T-cell (primary cell): ENCODE measurements at regions not wholly inside any gene's neighbourhood (a gene's known extent, or its start where the extent isn't known, plus 50 kb on each side); places are given as distances from the start of the nearest gene placed in this dataset.

ENCODE experiments used
- ATAC-seq, 4 experiments: fragments of 200-7000 bp in 3 of 4; fragments of 150-1000 bp in 1 of 4; cut with Tn5 transposase; replicated peaks in 1 of 4; 1 replicate in 3 of 4; 2 replicates in 1 of 4; pipeline ENCODE4 v1.10.0; 2021; ENCODE audit warnings: moderate library complexity in 3 of 4, mild to moderate bottlenecking in 2 of 4, moderate number of reproducible peaks in 1 of 4
- CTCF ChIA-PET, 2 donors: fragments of 300-600 bp; sonication (Branson Sonifier 250); formaldehyde crosslinking; loops; one replicate each; lab custom pipeline; 2022; ENCODE audit warnings: antibody characterized with exemption in 2 of 2; lab: Charles Lee
- POLR2A ChIA-PET, 2 donors: fragments of 300-600 bp; sonication (Branson Sonifier 250); formaldehyde crosslinking; loops; one replicate each; lab custom pipeline; 2022; ENCODE audit warnings: antibody characterized with exemption in 2 of 2; lab: Charles Lee
- DNase-seq, 35 experiments: peaks; one replicate each; pipeline versions ENCODE4 v3.0.0 to v3.0.0-alpha.2; 2013 to 2023
- H3K27ac ChIP-seq: one replicate; pipeline ENCODE4 v1.5.1; 2013; ENCODE audit warnings: low read length
- H3K27me3 ChIP-seq, 2 experiments: replicated peaks in 1 of 2; 1 replicate in 1 of 2; 2 replicates in 1 of 2; pipeline versions ENCODE4 v1.6.1 to v1.7.0; 2013; ENCODE audit warnings: low read length in 1 of 2, mixed read lengths in 1 of 2; ENCODE audit not compliant: control insufficient read depth in 2 of 2, insufficient read depth in 2 of 2; ENCODE audit errors: extremely low read depth in 1 of 2
- H3K36me3 ChIP-seq, 2 donors: 1 replicate in 1 of 2; 2 replicates in 1 of 2; pipeline versions ENCODE4 v1.6.1 to v1.7.0; 2013; ENCODE audit warnings: low read length in 1 of 2; ENCODE audit not compliant: control insufficient read depth in 2 of 2, insufficient read depth in 1 of 2; ENCODE audit errors: extremely low read depth in 1 of 2
- H3K4me1 ChIP-seq, 2 experiments: 1 replicate in 1 of 2; 2 replicates in 1 of 2; pipeline versions ENCODE4 v1.6.1 to v1.7.0; 2013; ENCODE audit warnings: low read length in 2 of 2, mixed read lengths in 1 of 2; ENCODE audit not compliant: insufficient read depth in 2 of 2, control insufficient read depth in 1 of 2; ENCODE audit errors: extremely low read depth in 1 of 2
- H3K4me3 ChIP-seq, 2 donors: 1 replicate in 1 of 2; 2 replicates in 1 of 2; pipeline versions ENCODE4 v1.5.1 to v1.7.0; 2013; ENCODE audit warnings: mild to moderate bottlenecking in 2 of 2, low read length in 1 of 2, moderate library complexity in 1 of 2; ENCODE audit not compliant: control insufficient read depth in 1 of 2; ENCODE audit errors: extremely low read depth in 1 of 2
- H3K9me3 ChIP-seq: 2 replicates; pipeline ENCODE4 v1.7.0; 2013
- H3K27ac Mint-ChIP-seq, 2 donors: one replicate each; pipeline ENCODE4 v1.8.0; 2020 to 2021; ENCODE audit warnings: mild to moderate bottlenecking in 2 of 2, mixed read lengths in 2 of 2
- H3K27me3 Mint-ChIP-seq, 2 donors: one replicate each; pipeline ENCODE4 v1.8.0; 2021 to 2022; ENCODE audit warnings: mixed read lengths in 2 of 2
- H3K36me3 Mint-ChIP-seq: one replicate; pipeline ENCODE4 v1.8.0; 2021; ENCODE audit warnings: mixed read lengths
- H3K4me1 Mint-ChIP-seq, 3 donors: one replicate each; pipeline ENCODE4 v1.8.0; 2020 to 2022; ENCODE audit warnings: mixed read lengths in 3 of 3, mild to moderate bottlenecking in 1 of 3
- H3K4me3 Mint-ChIP-seq, 3 donors: one replicate each; pipeline ENCODE4 v1.8.0; 2020 to 2022; ENCODE audit warnings: mild to moderate bottlenecking in 3 of 3, mixed read lengths in 3 of 3, moderate library complexity in 3 of 3
- H3K9me3 Mint-ChIP-seq, 3 donors: one replicate each; pipeline ENCODE4 v1.8.0; 2020 to 2022; ENCODE audit warnings: mixed read lengths in 3 of 3
- WGBS: methylation state at CpG from one replicate; pipeline ENCODE4 v1.1.5; 2013; ENCODE audit warnings: missing lambda C conversion rate; ENCODE audit not compliant: insufficient coverage; 5-methylcytosine and 5-hydroxymethylcytosine counted together

GRCh38 chr5:101430551-101430950 lies 527.5 kb upstream of the ST8SIA4 start:
- Histone ChIP-seq H3K4me3 (no peak overlapping the region), H3K36me3 (no peaks in the 10 kb centered on the region), H3K9me3 (no peaks in the 10 kb centered on the region), H3K4me1 (no peaks in the 10 kb centered on the region), H3K27ac (no peak overlapping the region), H3K27me3 (no peaks in the 10 kb centered on the region)
- Mint-ChIP-seq H3K4me1 (no peaks in the 10 kb centered on the region), H3K27me3 (no peaks in the 10 kb centered on the region), H3K36me3 (no peaks in the 10 kb centered on the region), H3K27ac (no peak overlapping the region), H3K4me3 (no peak overlapping the region), H3K9me3 (peaks cover 0 to 5% (median 0%) of the 10 kb centered on the region in 3 donors)
- ChIA-PET CTCF (interaction anchor here in 1 of 2 donors (0.6 kb wide), 1 partner anchor 238 kb away, joined by 3 read pairs; no protein-coding TSS in a partner anchor), POLR2A (no interaction called here)
- DNase-seq, result no peak
- no CpG with 5 or more reads among the region's 2 CpGs for WGBS
- no peak for ATAC-seq

- Histone ChIP-seq H3K9me3 (no peaks in the 10 kb centered on the region), H3K4me3 (no peak overlapping the region), H3K27ac (no peak overlapping the region), H3K4me1 (no peaks in the 10 kb centered on the region), H3K27me3 (no peaks in the 10 kb centered on the region), H3K36me3 (no peaks in the 10 kb centered on the region)
- CTCF ChIA-PET, result no interaction called here
- POLR2A ChIA-PET, result no interaction called here
- no peaks in the 10 kb centered on the region for H3K27me3 Mint-ChIP-seq
- no peak overlapping the region for H3K4me3 Mint-ChIP-seq
- H3K9me3 Mint-ChIP-seq, result peaks cover 0 to 5% (median 0%) of the 10 kb centered on the region in 3 donors
- no peaks in the 10 kb centered on the region for H3K36me3 Mint-ChIP-seq
- no peak for DNase-seq
- ATAC-seq, result no peak
- H3K27ac Mint-ChIP-seq, result no peak overlapping the region
- no CpG with 5 or more reads among the region's 1 CpG for WGBS
- no peaks in the 10 kb centered on the region for H3K4me1 Mint-ChIP-seq
These were observed 526.2 kb upstream of the ST8SIA4 start for GRCh38 chr5:101429241-101429640.

GRCh38 chr5:101425339-101425859 lies 522.3 kb upstream of the ST8SIA4 start:
- Mint-ChIP-seq H3K27ac (no peak overlapping the region), H3K9me3 (peaks cover 0 to 2% (median 0%) of the 10 kb centered on the region in 3 donors), H3K36me3 (no peaks in the 10 kb centered on the region), H3K4me1 (no peaks in the 10 kb centered on the region), H3K27me3 (no peaks in the 10 kb centered on the region), H3K4me3 (no peak overlapping the region)
- no peaks in the 10 kb centered on the region for H3K36me3 ChIP-seq
- DNase-seq, result no peak
- no CpG with 5 or more reads among the region's 2 CpGs for WGBS
- H3K4me1 ChIP-seq, result no peaks in the 10 kb centered on the region
- no peaks in the 10 kb centered on the region for H3K27me3 ChIP-seq
- ATAC-seq, result no peak
- H3K9me3 ChIP-seq, result no peaks in the 10 kb centered on the region
- ChIA-PET POLR2A (no interaction called here), CTCF (no interaction called here)
- no peak overlapping the region for H3K27ac ChIP-seq
- H3K4me3 ChIP-seq, result no peak overlapping the region

GRCh38 chr5:101424530-101425175 lies 521.6 kb upstream of the ST8SIA4 start:
- H3K4me1 ChIP-seq, result no peaks in the 10 kb centered on the region
- POLR2A ChIA-PET, result no interaction called here
- DNase-seq, result no peak

GRCh38 chr5:101418713-101419118 lies 515.6 kb upstream of the ST8SIA4 start:
- CTCF ChIA-PET, result no interaction called here
- Histone ChIP-seq H3K4me1 (no peaks in the 10 kb centered on the region), H3K4me3 (no peak overlapping the region), H3K9me3 (no peaks in the 10 kb centered on the region), H3K27me3 (no peaks in the 10 kb centered on the region), H3K27ac (no peak overlapping the region), H3K36me3 (no peaks in the 10 kb centered on the region)
- Mint-ChIP-seq H3K27me3 (no peaks in the 10 kb centered on the region), H3K4me3 (no peak overlapping the region), H3K9me3 (no peaks in the 10 kb centered on the region), H3K4me1 (no peaks in the 10 kb centered on the region), H3K27ac (no peak overlapping the region), H3K36me3 (no peaks in the 10 kb centered on the region)
- POLR2A ChIA-PET, result no interaction called here
- WGBS, result no CpG with 5 or more reads among the region's 1 CpG
- no peak for ATAC-seq
- DNase-seq, result no peak

More at GRCh38 chr5:101424530-101425175, 521.6 kb upstream of the ST8SIA4 start:
- no peaks in the 10 kb centered on the region for H3K9me3 ChIP-seq
- CTCF ChIA-PET, result no interaction called here
- WGBS, result no CpG with 5 or more reads among the region's 2 CpGs
- Mint-ChIP-seq H3K36me3 (no peaks in the 10 kb centered on the region), H3K27me3 (no peaks in the 10 kb centered on the region), H3K9me3 (no peaks in the 10 kb centered on the region), H3K27ac (no peak overlapping the region), H3K4me1 (no peaks in the 10 kb centered on the region), H3K4me3 (no peak overlapping the region)
- H3K36me3 ChIP-seq, result no peaks in the 10 kb centered on the region
- H3K27ac ChIP-seq, result no peak overlapping the region
- no peaks in the 10 kb centered on the region for H3K27me3 ChIP-seq
- no peak overlapping the region for H3K4me3 ChIP-seq
- ATAC-seq, result no peak

GRCh38 chr5:101404531-101404930 lies 501.4 kb upstream of the ST8SIA4 start:
- no peak overlapping the region for H3K27ac ChIP-seq
- H3K36me3 ChIP-seq, result no peaks in the 10 kb centered on the region
- H3K4me1 Mint-ChIP-seq, result no peaks in the 10 kb centered on the region
- H3K4me1 ChIP-seq, result no peaks in the 10 kb centered on the region
- no peak overlapping the region for H3K27ac Mint-ChIP-seq
- H3K4me3 Mint-ChIP-seq, result no peak overlapping the region
- H3K9me3 ChIP-seq, result no peaks in the 10 kb centered on the region
- no peaks in the 10 kb centered on the region for H3K27me3 ChIP-seq
- no peak overlapping the region for H3K4me3 ChIP-seq
- CTCF ChIA-PET, result no interaction called here
- H3K36me3 Mint-ChIP-seq, result no peaks in the 10 kb centered on the region
- H3K27me3 Mint-ChIP-seq, result no peaks in the 10 kb centered on the region
- H3K9me3 Mint-ChIP-seq, result no peaks in the 10 kb centered on the region
- DNase-seq (no peak), ATAC-seq (no peak)
- POLR2A ChIA-PET, result no interaction called here
- WGBS, result no CpG with 5 or more reads among the region's 1 CpG
